H1 (cell line): ENCODE measurements at regions not wholly inside any gene's neighbourhood (a gene's known extent, or its start where the extent isn't known, plus 50 kb on each side); places are given as distances from the start of the nearest gene placed in this dataset.

Experiments
- ASH2L ChIP-seq: fragments of 200-600, 300-600 bp; sonication (generic); IDR thresholded peaks from one replicate; pipeline ENCODE4 v1.7.1; 2017; ENCODE audit warnings: low read length
- ATF3 ChIP-seq: IDR thresholded peaks from 2 replicates; pipeline ENCODE4 v1.6.1; 2011; ENCODE audit warnings: low read depth, mild to moderate bottlenecking, low read length; ENCODE audit not compliant: insufficient read depth
- CBX8 ChIP-seq: fragments of 300-800, 300-1000 bp; sonication (generic); IDR thresholded peaks from 2 replicates; pipeline ENCODE4 v1.7.1; 2016; ENCODE audit warnings: low read depth, low read length, borderline replicate concordance
- GTF2F1 ChIP-seq: IDR thresholded peaks from 2 replicates; pipeline ENCODE4 v1.6.1; 2012; ENCODE audit warnings: low read depth, low read length, improper control_type of control experiment, borderline replicate concordance
- SIN3A ChIP-seq, 2 experiments: IDR thresholded peaks in 1 of 2; conservative IDR thresholded peaks in 1 of 2; 2 replicates each; pipeline ENCODE4 v1.6.1; 2011 to 2012; ENCODE audit warnings: low read length in 2 of 2, improper control_type of control experiment in 1 of 2, low read depth in 1 of 2, mild to moderate bottlenecking in 1 of 2
- TBP ChIP-seq: IDR thresholded peaks from 2 replicates; pipeline ENCODE4 v1.6.1; 2011; ENCODE audit warnings: low read depth, low read length, improper control_type of control experiment
- TCF12 ChIP-seq: IDR thresholded peaks from 2 replicates; pipeline ENCODE4 v1.6.1; 2011; ENCODE audit warnings: low read depth, mild to moderate bottlenecking, low read length
- TEAD4 ChIP-seq: IDR thresholded peaks from 2 replicates; pipeline ENCODE4 v1.6.1; 2012; ENCODE audit warnings: low read depth, low read length, inconsistent platforms, mixed read lengths
- TF ChIP-seq, protein P1 (sequence below): fragments of 300-600 bp; sonication (generic); IDR thresholded peaks from 2 replicates; pipeline ENCODE4 v1.7.1; 2012; ENCODE audit warnings: low read length, moderate library complexity, mild to moderate bottlenecking, inconsistent platforms; ENCODE audit not compliant: insufficient replicate concordance

- TF ChIP-seq, protein P1, sequence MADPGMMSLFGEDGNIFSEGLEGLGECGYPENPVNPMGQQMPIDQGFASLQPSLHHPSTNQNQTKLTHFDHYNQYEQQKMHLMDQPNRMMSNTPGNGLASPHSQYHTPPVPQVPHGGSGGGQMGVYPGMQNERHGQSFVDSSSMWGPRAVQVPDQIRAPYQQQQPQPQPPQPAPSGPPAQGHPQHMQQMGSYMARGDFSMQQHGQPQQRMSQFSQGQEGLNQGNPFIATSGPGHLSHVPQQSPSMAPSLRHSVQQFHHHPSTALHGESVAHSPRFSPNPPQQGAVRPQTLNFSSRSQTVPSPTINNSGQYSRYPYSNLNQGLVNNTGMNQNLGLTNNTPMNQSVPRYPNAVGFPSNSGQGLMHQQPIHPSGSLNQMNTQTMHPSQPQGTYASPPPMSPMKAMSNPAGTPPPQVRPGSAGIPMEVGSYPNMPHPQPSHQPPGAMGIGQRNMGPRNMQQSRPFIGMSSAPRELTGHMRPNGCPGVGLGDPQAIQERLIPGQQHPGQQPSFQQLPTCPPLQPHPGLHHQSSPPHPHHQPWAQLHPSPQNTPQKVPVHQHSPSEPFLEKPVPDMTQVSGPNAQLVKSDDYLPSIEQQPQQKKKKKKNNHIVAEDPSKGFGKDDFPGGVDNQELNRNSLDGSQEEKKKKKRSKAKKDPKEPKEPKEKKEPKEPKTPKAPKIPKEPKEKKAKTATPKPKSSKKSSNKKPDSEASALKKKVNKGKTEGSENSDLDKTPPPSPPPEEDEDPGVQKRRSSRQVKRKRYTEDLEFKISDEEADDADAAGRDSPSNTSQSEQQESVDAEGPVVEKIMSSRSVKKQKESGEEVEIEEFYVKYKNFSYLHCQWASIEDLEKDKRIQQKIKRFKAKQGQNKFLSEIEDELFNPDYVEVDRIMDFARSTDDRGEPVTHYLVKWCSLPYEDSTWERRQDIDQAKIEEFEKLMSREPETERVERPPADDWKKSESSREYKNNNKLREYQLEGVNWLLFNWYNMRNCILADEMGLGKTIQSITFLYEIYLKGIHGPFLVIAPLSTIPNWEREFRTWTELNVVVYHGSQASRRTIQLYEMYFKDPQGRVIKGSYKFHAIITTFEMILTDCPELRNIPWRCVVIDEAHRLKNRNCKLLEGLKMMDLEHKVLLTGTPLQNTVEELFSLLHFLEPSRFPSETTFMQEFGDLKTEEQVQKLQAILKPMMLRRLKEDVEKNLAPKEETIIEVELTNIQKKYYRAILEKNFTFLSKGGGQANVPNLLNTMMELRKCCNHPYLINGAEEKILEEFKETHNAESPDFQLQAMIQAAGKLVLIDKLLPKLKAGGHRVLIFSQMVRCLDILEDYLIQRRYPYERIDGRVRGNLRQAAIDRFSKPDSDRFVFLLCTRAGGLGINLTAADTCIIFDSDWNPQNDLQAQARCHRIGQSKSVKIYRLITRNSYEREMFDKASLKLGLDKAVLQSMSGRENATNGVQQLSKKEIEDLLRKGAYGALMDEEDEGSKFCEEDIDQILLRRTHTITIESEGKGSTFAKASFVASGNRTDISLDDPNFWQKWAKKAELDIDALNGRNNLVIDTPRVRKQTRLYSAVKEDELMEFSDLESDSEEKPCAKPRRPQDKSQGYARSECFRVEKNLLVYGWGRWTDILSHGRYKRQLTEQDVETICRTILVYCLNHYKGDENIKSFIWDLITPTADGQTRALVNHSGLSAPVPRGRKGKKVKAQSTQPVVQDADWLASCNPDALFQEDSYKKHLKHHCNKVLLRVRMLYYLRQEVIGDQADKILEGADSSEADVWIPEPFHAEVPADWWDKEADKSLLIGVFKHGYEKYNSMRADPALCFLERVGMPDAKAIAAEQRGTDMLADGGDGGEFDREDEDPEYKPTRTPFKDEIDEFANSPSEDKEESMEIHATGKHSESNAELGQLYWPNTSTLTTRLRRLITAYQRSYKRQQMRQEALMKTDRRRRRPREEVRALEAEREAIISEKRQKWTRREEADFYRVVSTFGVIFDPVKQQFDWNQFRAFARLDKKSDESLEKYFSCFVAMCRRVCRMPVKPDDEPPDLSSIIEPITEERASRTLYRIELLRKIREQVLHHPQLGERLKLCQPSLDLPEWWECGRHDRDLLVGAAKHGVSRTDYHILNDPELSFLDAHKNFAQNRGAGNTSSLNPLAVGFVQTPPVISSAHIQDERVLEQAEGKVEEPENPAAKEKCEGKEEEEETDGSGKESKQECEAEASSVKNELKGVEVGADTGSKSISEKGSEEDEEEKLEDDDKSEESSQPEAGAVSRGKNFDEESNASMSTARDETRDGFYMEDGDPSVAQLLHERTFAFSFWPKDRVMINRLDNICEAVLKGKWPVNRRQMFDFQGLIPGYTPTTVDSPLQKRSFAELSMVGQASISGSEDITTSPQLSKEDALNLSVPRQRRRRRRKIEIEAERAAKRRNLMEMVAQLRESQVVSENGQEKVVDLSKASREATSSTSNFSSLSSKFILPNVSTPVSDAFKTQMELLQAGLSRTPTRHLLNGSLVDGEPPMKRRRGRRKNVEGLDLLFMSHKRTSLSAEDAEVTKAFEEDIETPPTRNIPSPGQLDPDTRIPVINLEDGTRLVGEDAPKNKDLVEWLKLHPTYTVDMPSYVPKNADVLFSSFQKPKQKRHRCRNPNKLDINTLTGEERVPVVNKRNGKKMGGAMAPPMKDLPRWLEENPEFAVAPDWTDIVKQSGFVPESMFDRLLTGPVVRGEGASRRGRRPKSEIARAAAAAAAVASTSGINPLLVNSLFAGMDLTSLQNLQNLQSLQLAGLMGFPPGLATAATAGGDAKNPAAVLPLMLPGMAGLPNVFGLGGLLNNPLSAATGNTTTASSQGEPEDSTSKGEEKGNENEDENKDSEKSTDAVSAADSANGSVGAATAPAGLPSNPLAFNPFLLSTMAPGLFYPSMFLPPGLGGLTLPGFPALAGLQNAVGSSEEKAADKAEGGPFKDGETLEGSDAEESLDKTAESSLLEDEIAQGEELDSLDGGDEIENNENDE: no peak
- no peak for TF ChIP-seq SIN3A (conservative IDR thresholded peaks at IDR 0.05 in 1 of 2, IDR thresholded peaks at IDR 0.05 in 1 of 2; ENCODE audit: low read depth in 1 of 2, low read length in 2 of 2)
- no peak for TF ChIP-seq ATF3
- no peak for TF ChIP-seq TCF12
- no peak for TF ChIP-seq TBP
- no peak for TF ChIP-seq ASH2L
- TF ChIP-seq TEAD4: no peak
- no peak for TF ChIP-seq CBX8
- TF ChIP-seq GTF2F1: no peak
Observed at GRCh38 chr7:98727146-98727709, 110.1 kb downstream of the NPTX2 start (continued).
